HG02759 (cell line): ENCODE measurements at regions not wholly inside any gene's neighbourhood (a gene's known extent, or its start where the extent isn't known, plus 50 kb on each side); places are given as distances from the start of the nearest gene placed in this dataset.
"Not testable (repeated sequence)": the region's sequence is repeated elsewhere in the genome, so short reads cannot be mapped to it uniquely, and the experiment has no call there.

Experiments
- ATAC-seq: cut with Tn5 transposase; IDR thresholded peaks from one replicate; pipeline ENCODE4 v1.9.1; 2021; ENCODE audit warnings: mild to moderate bottlenecking, moderate library complexity; ENCODE audit not compliant: unreplicated experiment

- no peak for ATAC-seq
Observed at GRCh38 chr16:5325932-5326331, 228.3 kb upstream of the EEF2KMT start.

GRCh38 chr16:5323284-5324141, 225.9 kb upstream of the EEF2KMT start:
- no peak for ATAC-seq

GRCh38 chr16:5321930-5322329, 224.3 kb upstream of the EEF2KMT start:
- no peak for ATAC-seq

GRCh38 chr16:5319799-5320198, 222.2 kb upstream of the EEF2KMT start:
- no peak for ATAC-seq

- no peak for ATAC-seq
Observed at GRCh38 chr16:5315914-5316313, 218.3 kb upstream of the EEF2KMT start.

GRCh38 chr16:5314377-5314776, 216.8 kb upstream of the EEF2KMT start:
- ATAC-seq: no peak

GRCh38 chr16:5309946-5310611, 212.5 kb upstream of the EEF2KMT start:
- ATAC-seq: no peak

GRCh38 chr16:5305023-5305422, 207.4 kb upstream of the EEF2KMT start:
- no peak for ATAC-seq

- no peak for ATAC-seq
Observed at GRCh38 chr16:5302372-5303114, 204.9 kb upstream of the EEF2KMT start.

- ATAC-seq: no peak
Observed at GRCh38 chr16:5298202-5298601, 200.6 kb upstream of the EEF2KMT start.

- ATAC-seq: no peak
Observed at GRCh38 chr16:5296176-5296575, 198.6 kb upstream of the EEF2KMT start.

- not testable (repeated sequence) for ATAC-seq
Observed at GRCh38 chr16:5295304-5295703, 197.7 kb upstream of the EEF2KMT start.

GRCh38 chr16:5282152-5282551, 184.6 kb upstream of the EEF2KMT start:
- ATAC-seq: not testable (repeated sequence)

- no peak for ATAC-seq
Observed at GRCh38 chr16:5257462-5257861, 159.9 kb upstream of the EEF2KMT start.

- no peak for ATAC-seq
Observed at GRCh38 chr16:5252791-5253190, 155.2 kb upstream of the EEF2KMT start.

- not testable (repeated sequence) for ATAC-seq
Observed at GRCh38 chr16:5247403-5247802, 149.8 kb upstream of the EEF2KMT start.

GRCh38 chr16:5240278-5240626, 142.7 kb upstream of the EEF2KMT start:
- ATAC-seq: not testable (repeated sequence)

GRCh38 chr16:5239472-5240277, 142.1 kb upstream of the EEF2KMT start:
- not testable (repeated sequence) for ATAC-seq

GRCh38 chr16:5235119-5235518, 137.5 kb upstream of the EEF2KMT start:
- ATAC-seq: no peak

- ATAC-seq: no peak
Observed at GRCh38 chr16:5234295-5235050, 136.9 kb upstream of the EEF2KMT start.
